ENCODE measurements at regions not wholly inside any gene's neighbourhood (a gene's known extent, or its start where the extent isn't known, plus 50 kb on each side); places are given as distances from the start of the nearest gene placed in this dataset.

DNA sequence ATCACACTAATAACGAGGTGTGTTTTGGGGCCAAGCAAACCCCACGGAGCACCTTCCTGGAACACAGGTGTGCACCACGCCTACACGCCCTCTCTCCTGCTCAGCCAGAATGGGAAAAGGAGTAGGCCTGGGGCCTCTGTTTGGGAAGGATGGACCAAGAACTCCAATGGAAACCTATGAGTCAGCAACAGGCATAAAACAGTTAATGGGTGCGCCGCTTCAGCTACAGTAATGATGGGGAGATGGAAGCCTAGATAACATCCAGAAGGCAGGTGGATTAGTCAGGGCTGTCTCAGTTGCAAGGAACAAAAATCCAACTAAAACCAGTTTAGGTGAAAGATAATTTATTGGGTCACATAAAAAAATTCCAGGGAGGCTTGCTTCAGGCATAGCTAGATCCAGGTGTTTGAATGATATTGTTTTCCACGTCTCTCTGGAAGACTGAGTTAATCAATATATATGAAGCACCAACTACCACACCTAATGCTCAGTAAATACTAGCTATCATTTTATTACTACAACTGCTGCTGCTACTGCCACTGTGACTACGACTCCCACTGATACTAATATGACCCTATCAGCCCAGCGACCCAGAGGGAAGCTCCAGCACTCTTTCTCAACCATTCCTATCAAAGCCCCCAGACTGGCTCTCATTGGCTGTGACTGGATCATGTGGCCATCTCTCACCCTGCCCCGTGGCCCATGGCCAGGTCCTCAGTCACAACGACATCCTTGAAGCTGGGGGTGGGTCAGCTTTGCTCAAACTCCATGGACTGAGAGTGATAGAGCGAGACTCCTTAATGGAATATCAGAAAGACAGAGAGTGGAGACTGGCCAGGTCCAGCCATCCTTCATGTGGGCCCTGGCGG is 155.2 kb upstream of the PTPN1 start:
- DNase-seq (ENCODE audit: low read depth): no peak
- TF ChIP-seq, protein P1, sequence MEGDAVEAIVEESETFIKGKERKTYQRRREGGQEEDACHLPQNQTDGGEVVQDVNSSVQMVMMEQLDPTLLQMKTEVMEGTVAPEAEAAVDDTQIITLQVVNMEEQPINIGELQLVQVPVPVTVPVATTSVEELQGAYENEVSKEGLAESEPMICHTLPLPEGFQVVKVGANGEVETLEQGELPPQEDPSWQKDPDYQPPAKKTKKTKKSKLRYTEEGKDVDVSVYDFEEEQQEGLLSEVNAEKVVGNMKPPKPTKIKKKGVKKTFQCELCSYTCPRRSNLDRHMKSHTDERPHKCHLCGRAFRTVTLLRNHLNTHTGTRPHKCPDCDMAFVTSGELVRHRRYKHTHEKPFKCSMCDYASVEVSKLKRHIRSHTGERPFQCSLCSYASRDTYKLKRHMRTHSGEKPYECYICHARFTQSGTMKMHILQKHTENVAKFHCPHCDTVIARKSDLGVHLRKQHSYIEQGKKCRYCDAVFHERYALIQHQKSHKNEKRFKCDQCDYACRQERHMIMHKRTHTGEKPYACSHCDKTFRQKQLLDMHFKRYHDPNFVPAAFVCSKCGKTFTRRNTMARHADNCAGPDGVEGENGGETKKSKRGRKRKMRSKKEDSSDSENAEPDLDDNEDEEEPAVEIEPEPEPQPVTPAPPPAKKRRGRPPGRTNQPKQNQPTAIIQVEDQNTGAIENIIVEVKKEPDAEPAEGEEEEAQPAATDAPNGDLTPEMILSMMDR (conservative IDR thresholded peaks at IDR 0.05; ENCODE audit: low read depth, low read length): no peak
- no peak overlapping the region for H3K4me3 ChIP-seq (ENCODE audit: low read depth, low read length)

DNA sequence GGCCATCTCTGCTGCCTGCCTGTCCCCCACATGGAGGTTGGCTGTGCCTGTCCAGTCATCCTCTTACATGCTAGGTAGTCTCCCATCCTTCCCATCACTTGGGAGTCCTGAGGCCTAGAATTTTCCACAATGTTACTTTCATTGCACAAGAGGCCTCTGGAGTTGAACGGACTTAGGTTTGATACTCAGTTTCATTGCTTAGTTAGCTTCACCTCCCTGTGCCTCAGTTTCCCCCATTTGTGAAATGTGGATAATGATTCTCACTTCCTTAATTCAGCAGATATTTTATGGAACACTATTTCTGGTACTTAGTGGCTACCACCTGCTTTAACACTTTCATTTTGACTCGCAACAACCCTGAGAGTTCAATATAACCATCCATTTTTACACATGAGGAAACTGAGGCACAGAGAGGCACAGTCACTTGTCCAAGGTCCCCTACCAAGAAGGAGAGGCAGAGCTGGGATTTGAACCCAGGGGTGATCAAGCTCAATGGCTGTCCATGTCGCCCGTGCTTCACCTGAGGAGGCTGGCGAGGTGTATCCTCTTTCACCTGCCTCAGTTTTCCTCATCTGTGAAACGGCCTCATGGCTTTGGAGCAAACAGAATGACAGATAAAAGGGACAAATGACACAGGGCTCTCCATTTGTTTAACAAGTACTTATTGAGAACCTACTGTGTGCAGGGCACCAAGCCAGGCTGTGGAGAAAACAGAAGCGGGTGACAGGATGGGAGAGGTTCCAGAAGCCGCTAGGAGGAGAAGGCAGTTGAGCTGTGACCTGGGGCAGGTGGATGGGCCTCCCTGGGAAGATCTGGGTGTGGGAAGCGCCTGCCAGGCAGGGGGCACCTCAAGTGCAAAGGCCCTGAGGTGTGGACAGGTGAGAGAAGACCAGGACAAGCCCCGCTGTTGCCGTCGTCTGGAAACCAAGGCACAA is 154.3 kb upstream of the PTPN1 start:
- TF ChIP-seq, protein P1 (conservative IDR thresholded peaks at IDR 0.05; ENCODE audit: low read depth, low read length): no peak
- no peak overlapping the region for H3K4me3 ChIP-seq (ENCODE audit: low read depth, low read length)
- DNase-seq (ENCODE audit: low read depth): no peak

DNA sequence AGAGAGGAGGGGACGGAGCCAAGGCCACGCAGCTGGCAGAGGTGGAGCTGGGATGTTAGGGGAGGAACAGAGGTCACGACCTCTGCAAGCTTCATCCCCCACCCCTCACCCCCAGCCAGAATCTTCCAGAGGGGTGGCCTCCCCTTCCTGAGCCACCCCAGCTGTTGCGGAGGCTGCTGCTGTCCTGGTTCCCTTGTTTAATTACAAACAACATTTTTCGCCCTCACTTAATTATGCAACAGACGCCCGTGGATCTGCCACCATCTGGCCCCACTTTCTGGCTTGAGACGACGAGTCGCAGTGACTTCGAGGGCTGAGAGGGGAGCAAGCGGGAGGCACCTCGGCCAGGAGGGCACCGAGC is 153.7 kb upstream of the PTPN1 start:
- TF ChIP-seq, protein P1 (conservative IDR thresholded peaks at IDR 0.05; ENCODE audit: low read depth, low read length): no peak
- H3K4me3 ChIP-seq (ENCODE audit: low read depth, low read length): no peak overlapping the region
- DNase-seq (ENCODE audit: low read depth): no peak

DNA sequence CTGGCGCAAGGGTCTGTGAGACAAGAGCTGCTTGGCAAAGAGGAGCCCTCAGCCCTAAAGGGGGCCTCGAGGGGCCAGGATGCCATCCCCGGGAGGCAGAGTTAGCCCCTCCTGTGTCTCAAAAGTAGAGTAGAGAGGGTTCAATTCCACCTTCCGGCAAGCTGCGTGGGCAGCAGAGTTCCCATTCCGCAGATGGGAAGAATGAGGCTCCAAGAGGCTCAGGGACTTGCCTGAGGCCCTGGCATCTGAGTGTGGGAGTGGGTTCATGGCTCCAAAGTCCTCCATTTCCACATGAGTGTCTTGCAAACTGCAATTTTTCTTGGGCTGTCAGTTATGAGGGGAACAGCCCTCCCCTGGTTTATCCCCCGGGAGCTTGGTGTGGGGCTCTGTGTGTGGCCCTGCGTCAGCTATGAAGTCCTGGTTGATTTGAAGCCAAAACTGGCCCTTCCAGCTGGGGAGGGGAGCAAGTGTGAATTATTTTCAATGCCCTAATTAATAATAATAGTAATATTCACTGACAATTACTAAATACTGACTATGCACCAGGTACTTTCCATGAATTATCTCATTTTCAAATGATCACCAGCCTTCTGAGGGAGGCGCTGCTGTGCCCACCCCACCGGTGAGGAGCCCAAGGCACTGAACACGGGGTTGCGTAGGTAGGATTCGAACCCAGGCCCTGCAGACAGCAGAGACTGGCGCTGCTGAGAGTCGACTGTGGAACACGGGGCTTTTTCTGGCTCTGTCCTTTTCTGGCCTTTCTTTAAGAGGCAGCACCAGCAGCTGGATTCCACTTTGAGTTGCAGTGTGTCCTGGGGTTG is 153.0 kb upstream of the PTPN1 start:
- no peak overlapping the region for H3K4me3 ChIP-seq (ENCODE audit: low read depth, low read length)
- no peak for DNase-seq (ENCODE audit: low read depth)
- TF ChIP-seq, protein P1 (conservative IDR thresholded peaks at IDR 0.05; ENCODE audit: low read depth, low read length): no peak

DNA sequence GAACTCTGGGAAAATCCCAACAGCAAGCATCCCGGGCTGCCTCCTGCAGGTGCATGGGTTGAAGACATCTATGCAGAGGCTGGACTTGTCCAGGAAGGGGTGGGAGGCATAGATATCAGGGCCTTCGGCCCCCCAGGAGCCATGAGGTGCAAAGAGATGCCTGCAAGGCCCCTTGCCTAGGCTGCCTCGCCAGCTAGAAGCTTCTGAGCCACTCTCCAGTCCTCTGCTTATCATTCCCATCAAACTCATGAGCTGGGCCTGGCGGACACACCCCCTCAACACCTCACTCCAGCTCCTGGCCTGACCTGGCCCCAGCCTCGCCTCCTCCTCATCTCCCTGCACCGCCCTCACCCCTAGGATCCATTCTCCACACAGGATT is 152.4 kb upstream of the PTPN1 start:
- DNase-seq (ENCODE audit: low read depth): no peak
- TF ChIP-seq, protein P1 (conservative IDR thresholded peaks at IDR 0.05; ENCODE audit: low read depth, low read length): no peak
- H3K4me3 ChIP-seq (ENCODE audit: low read depth, low read length): no peak overlapping the region

DNA sequence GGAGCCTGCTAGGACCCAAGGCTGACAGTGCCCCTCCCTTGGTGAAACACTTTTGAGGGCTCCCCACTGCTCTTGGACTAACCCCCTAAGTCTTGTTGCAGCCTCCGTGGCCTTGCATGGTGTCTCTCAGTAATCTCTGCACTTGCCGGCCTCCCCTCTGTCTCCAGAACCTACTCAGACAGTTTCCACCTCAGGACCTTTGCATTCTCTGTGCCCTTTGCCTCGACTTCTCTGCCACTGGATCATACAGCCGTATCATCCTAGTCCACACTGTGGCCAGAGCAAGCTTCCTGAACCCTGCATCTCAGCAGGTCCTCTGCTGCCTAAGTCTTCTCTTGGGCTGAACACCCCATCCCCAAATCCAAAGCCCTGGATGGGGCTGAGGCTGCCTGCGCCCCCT is 152.0 kb upstream of the PTPN1 start:
- no peak for DNase-seq (ENCODE audit: low read depth)
- TF ChIP-seq, protein P1 (conservative IDR thresholded peaks at IDR 0.05; ENCODE audit: low read depth, low read length): no peak
- H3K4me3 ChIP-seq (ENCODE audit: low read depth, low read length): no peak overlapping the region

Data from choroid plexus epithelial cell (primary cell).